Keratinocyte (primary cell): ENCODE measurements at regions not wholly inside any gene's neighbourhood (a gene's known extent, or its start where the extent isn't known, plus 50 kb on each side); places are given as distances from the start of the nearest gene placed in this dataset.

Experiments
- DNase-seq: peaks from one replicate; pipeline ENCODE4 v3.0.0-alpha.2; 2011; ENCODE audit warnings: low read depth, missing footprints, low spot score
- FAIRE-seq: peaks from 2 replicates; lab custom pipeline; 2011; peaks lifted over from hg19 to GRCh38; lab: Jason Lieb, UNC
- H2AFZ ChIP-seq: 2 replicates; pipeline ENCODE4 v1.6.0; 2012; ENCODE audit warnings: low read length, control low read depth, inconsistent platforms; ENCODE audit not compliant: control insufficient read depth
- H3K27ac ChIP-seq: 2 replicates; pipeline ENCODE4 v1.5.1; 2011; ENCODE audit warnings: low read length; ENCODE audit not compliant: control insufficient read depth, insufficient read depth
- H3K27me3 ChIP-seq: 3 replicates; pipeline ENCODE4 v1.6.0; 2011; ENCODE audit warnings: low read length; ENCODE audit not compliant: control insufficient read depth, insufficient read depth; ENCODE audit errors: extremely low read depth
- H3K36me3 ChIP-seq, 2 experiments: 2 replicates in 1 of 2; 3 replicates in 1 of 2; pipeline ENCODE4 v1.5.1; 2011; ENCODE audit warnings: low read length in 2 of 2, mild to moderate bottlenecking in 1 of 2; ENCODE audit not compliant: control insufficient read depth in 2 of 2, insufficient read depth in 2 of 2; ENCODE audit errors: extremely low read depth in 1 of 2
- H3K4me1 ChIP-seq: 3 replicates; pipeline ENCODE4 v1.5.1; 2011; ENCODE audit warnings: low read length; ENCODE audit not compliant: control insufficient read depth, insufficient read depth; ENCODE audit errors: extremely low read depth
- H3K4me2 ChIP-seq: 3 replicates; pipeline ENCODE4 v1.6.0; 2011; ENCODE audit warnings: low read depth, low read length; ENCODE audit not compliant: control insufficient read depth, insufficient read depth; ENCODE audit errors: extremely low read depth
- H3K4me3 ChIP-seq, 3 experiments: fragments of 200-600 bp in 1 of 3; sonication (generic) in 1 of 3; 2 replicates in 2 of 3; 3 replicates in 1 of 3; pipeline ENCODE4 v1.5.1; 2011 to 2016; ENCODE audit warnings: low read length in 3 of 3, mild to moderate bottlenecking in 3 of 3, control low read depth in 2 of 3, inconsistent platforms in 1 of 3, low read depth in 1 of 3, mixed read lengths in 1 of 3, mixed run types in 1 of 3, moderate library complexity in 1 of 3; ENCODE audit not compliant: control insufficient read depth in 2 of 3, insufficient read depth in 2 of 3; ENCODE audit errors: extremely low read depth in 1 of 3
- H3K79me2 ChIP-seq: 2 replicates; pipeline ENCODE4 v1.6.0; 2012; ENCODE audit warnings: low read length; ENCODE audit not compliant: control insufficient read depth, insufficient read depth
- H3K9ac ChIP-seq: 3 replicates; pipeline ENCODE4 v1.6.0; 2011; ENCODE audit warnings: low read length; ENCODE audit not compliant: control insufficient read depth, insufficient read depth; ENCODE audit errors: extremely low read depth
- H3K9me1 ChIP-seq: 3 replicates; pipeline ENCODE4 v1.6.0; 2011; ENCODE audit warnings: low read length; ENCODE audit not compliant: control insufficient read depth, insufficient read depth; ENCODE audit errors: extremely low read depth
- H3K9me3 ChIP-seq: 2 replicates; pipeline ENCODE4 v1.5.1; 2012; ENCODE audit warnings: low read depth, low read length; ENCODE audit not compliant: control insufficient read depth
- H4K20me1 ChIP-seq: 3 replicates; pipeline ENCODE4 v1.6.0; 2011; ENCODE audit warnings: low read length; ENCODE audit not compliant: control insufficient read depth, insufficient read depth; ENCODE audit errors: extremely low read depth
- EZH2 ChIP-seq: IDR thresholded peaks from one replicate; pipeline ENCODE4 v1.6.1; 2012; ENCODE audit warnings: inconsistent platforms, mild to moderate bottlenecking, low read length, moderate library complexity
- dilution Hi-C: fragments of 300-500 bp; cut with MboI; formaldehyde crosslinking; loops from one replicate; pipeline ENCODE4 v1.7.0; 2020; ENCODE audit warnings: low sequenced_read_pairs; ENCODE audit not compliant: extremely low pct_ligation_motif_present
- TF ChIP-seq, protein P1 (sequence below), 3 experiments: IDR thresholded peaks in 1 of 3; conservative IDR thresholded peaks in 1 of 3; optimal IDR thresholded peaks in 1 of 3; 2 replicates in 2 of 3; 3 replicates in 1 of 3; pipeline versions ENCODE3 to v1.5.1; 2011; ENCODE audit warnings: low read length in 3 of 3, mild to moderate bottlenecking in 3 of 3, moderate library complexity in 2 of 3, control low read depth in 1 of 3, inconsistent platforms in 1 of 3; ENCODE audit not compliant: insufficient read depth in 2 of 3; ENCODE audit errors: extremely low read depth in 1 of 3

DNA sequence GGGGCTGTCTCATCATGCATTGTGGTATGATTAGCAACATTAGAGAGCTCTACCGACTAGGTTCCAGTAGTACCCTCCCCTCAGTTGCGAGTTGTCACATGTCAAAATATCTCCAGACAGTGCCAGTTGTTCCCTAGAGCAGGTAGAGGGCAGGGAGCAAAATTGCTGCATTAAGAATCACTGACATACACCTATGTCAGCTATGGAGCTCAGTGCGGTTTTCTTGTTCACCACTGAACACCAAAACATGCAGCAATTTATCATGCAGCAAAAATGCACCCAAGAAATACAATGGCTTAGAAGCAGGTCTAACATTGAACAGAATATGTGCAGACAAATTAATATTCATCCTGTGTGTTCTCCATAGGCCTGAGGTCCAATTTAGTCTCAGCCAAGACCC lies 186.9 kb upstream of the STARD13 start:
- H3K79me2 ChIP-seq, result no peaks in the 10 kb centered on the region
- no peaks in the 10 kb centered on the region for H3K36me3 ChIP-seq
- H3K27ac ChIP-seq, result peak overlapping the region; percentile 10
- FAIRE-seq, result peak; percentile 90
- dilution Hi-C loops, result no loop called here
- H3K27me3 ChIP-seq, result no peaks in the 10 kb centered on the region
- no peaks in the 10 kb centered on the region for H4K20me1 ChIP-seq
- H3K4me1 ChIP-seq, result peaks cover 11% of the 10 kb centered on the region
- DNase-seq, result peak; percentile 98
- no peak overlapping the region for H3K9ac ChIP-seq
- peak overlapping the region; percentile 38 for H2AFZ ChIP-seq
- peak overlapping the region; percentile 64 for H3K4me2 ChIP-seq
- H3K4me3 ChIP-seq, result no peak overlapping the region
- TF ChIP-seq, protein P1, sequence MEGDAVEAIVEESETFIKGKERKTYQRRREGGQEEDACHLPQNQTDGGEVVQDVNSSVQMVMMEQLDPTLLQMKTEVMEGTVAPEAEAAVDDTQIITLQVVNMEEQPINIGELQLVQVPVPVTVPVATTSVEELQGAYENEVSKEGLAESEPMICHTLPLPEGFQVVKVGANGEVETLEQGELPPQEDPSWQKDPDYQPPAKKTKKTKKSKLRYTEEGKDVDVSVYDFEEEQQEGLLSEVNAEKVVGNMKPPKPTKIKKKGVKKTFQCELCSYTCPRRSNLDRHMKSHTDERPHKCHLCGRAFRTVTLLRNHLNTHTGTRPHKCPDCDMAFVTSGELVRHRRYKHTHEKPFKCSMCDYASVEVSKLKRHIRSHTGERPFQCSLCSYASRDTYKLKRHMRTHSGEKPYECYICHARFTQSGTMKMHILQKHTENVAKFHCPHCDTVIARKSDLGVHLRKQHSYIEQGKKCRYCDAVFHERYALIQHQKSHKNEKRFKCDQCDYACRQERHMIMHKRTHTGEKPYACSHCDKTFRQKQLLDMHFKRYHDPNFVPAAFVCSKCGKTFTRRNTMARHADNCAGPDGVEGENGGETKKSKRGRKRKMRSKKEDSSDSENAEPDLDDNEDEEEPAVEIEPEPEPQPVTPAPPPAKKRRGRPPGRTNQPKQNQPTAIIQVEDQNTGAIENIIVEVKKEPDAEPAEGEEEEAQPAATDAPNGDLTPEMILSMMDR (optimal IDR thresholded peaks at IDR 0.05 in 1 of 3, IDR thresholded peaks at IDR 0.05 in 1 of 3, conservative IDR thresholded peaks at IDR 0.05 in 1 of 3; ENCODE audit: extremely low read depth in 1 of 3, insufficient read depth in 2 of 3, low read length in 3 of 3), result no peak
- no peak for TF ChIP-seq EZH2
- peaks cover 4% of the 10 kb centered on the region for H3K9me3 ChIP-seq
- H3K9me1 ChIP-seq, result no peaks in the 10 kb centered on the region

GRCh38 chr13:33479105-33479504 lies 193.6 kb upstream of the STARD13 start:
- no peaks in the 10 kb centered on the region for H3K27me3 ChIP-seq
- no peak overlapping the region for H3K4me3 ChIP-seq
- no peak overlapping the region for H2AFZ ChIP-seq
- no peak for DNase-seq
- H3K27ac ChIP-seq, result no peak overlapping the region
- H3K4me1 ChIP-seq, result peaks cover 12% of the 10 kb centered on the region
- H3K79me2 ChIP-seq, result no peaks in the 10 kb centered on the region
- TF ChIP-seq, protein P1 (optimal IDR thresholded peaks at IDR 0.05 in 1 of 3, IDR thresholded peaks at IDR 0.05 in 1 of 3, conservative IDR thresholded peaks at IDR 0.05 in 1 of 3; ENCODE audit: extremely low read depth in 1 of 3, insufficient read depth in 2 of 3, low read length in 3 of 3), result no peak
- TF ChIP-seq EZH2, result no peak
- no peaks in the 10 kb centered on the region for H3K36me3 ChIP-seq
- H3K9me1 ChIP-seq, result no peaks in the 10 kb centered on the region
- peaks cover 8% of the 10 kb centered on the region for H3K9me3 ChIP-seq
- no peak overlapping the region for H3K4me2 ChIP-seq
- no peak for FAIRE-seq
- no peaks in the 10 kb centered on the region for H4K20me1 ChIP-seq
- H3K9ac ChIP-seq, result no peak overlapping the region
- dilution Hi-C loops, result no loop called here
